Thyroid gland (tissue), 4 donors: ENCODE measurements at regions not wholly inside any gene's neighbourhood (a gene's known extent, or its start where the extent isn't known, plus 50 kb on each side); places are given as distances from the start of the nearest gene placed in this dataset.

Experiments
- DNase-seq, 2 donors: peaks; one replicate each; pipeline ENCODE4 v3.0.0-alpha.2; 2019
- H3K27ac ChIP-seq, 3 donors: fragments of 200-600 bp; sonication (generic); 1 replicate in 2 of 3; 2 replicates in 1 of 3; pipeline ENCODE4 v1.5.1; 2016 to 2019; ENCODE audit warnings: mild to moderate bottlenecking in 1 of 3, moderate library complexity in 1 of 3
- H3K27me3 ChIP-seq: fragments of 200-600 bp; sonication (generic); one replicate; pipeline ENCODE4 v1.5.1; 2019
- H3K36me3 ChIP-seq, 2 donors: fragments of 200-600 bp; sonication (generic); one replicate each; pipeline ENCODE4 v1.5.1; 2016 to 2019
- H3K4me1 ChIP-seq, 2 donors: fragments of 200-600 bp; sonication (generic); one replicate each; pipeline ENCODE4 v1.5.1; 2017 to 2019
- H3K4me3 ChIP-seq, 3 donors: fragments of 200-600 bp; sonication (generic); replicated peaks in 1 of 3; 1 replicate in 2 of 3; 2 replicates in 1 of 3; pipeline ENCODE4 v1.5.1; 2016; ENCODE audit warnings: mild to moderate bottlenecking in 1 of 3
- H3K9me3 ChIP-seq: fragments of 200-600 bp; sonication (generic); one replicate; pipeline ENCODE4 v1.5.1; 2017
- POLR2A ChIP-seq, 2 donors: fragments of 450-650 bp; IDR thresholded peaks; one replicate each; pipeline ENCODE4 v1.6.1; 2017; ENCODE audit warnings: antibody characterized with exemption in 2 of 2, mild to moderate bottlenecking in 2 of 2, moderate library complexity in 1 of 2
- WGBS, 2 donors: methylation state at CpG; one replicate each; pipeline ENCODE4 v1.1.5; 2017; 5-methylcytosine and 5-hydroxymethylcytosine counted together
- intact Hi-C: fragments of 100-400 bp; cut with DNase I; formaldehyde crosslinking; loops from one replicate; pipeline ENCODE4 v1.15.1; 2023
- TF ChIP-seq, protein P1 (sequence below), 6 experiments: fragments of 200-600 bp in 3 of 6; fragments of 450-650 bp in 3 of 6; sonication (generic) in 3 of 6; IDR thresholded peaks; one replicate each; pipeline ENCODE4 v1.5.1; 2016 to 2019; ENCODE audit warnings: antibody characterized with exemption in 6 of 6, mild to moderate bottlenecking in 2 of 6, inconsistent platforms in 1 of 6, moderate library complexity in 1 of 6

DNA sequence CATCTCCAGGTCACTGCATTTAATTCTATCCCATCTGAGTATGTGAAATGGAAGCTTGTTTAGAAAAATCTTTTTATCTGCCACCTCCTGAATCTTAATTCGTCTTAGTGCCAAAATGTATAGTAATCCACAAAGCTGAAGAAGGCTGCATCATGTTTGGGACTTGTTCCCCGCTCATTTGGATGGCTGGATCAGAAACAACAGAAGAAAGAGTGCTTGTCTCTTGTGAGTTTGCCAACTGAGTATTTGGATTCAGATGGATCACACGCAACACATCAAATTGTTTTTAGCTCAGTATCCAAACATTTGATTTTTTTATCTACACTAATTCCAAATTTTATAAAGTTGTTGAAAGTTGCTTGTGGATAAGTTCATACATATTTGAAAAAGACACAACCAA, 197.2 kb upstream of the PAPPA start:
- Histone ChIP-seq H3K9me3 (no peaks in the 10 kb centered on the region), H3K4me1 (no peaks in the 10 kb centered on the region), H3K27me3 (no peaks in the 10 kb centered on the region), H3K36me3 (no peaks in the 10 kb centered on the region), H3K4me3 (no peak overlapping the region), H3K27ac (no peak overlapping the region)
- TF ChIP-seq, protein P1, sequence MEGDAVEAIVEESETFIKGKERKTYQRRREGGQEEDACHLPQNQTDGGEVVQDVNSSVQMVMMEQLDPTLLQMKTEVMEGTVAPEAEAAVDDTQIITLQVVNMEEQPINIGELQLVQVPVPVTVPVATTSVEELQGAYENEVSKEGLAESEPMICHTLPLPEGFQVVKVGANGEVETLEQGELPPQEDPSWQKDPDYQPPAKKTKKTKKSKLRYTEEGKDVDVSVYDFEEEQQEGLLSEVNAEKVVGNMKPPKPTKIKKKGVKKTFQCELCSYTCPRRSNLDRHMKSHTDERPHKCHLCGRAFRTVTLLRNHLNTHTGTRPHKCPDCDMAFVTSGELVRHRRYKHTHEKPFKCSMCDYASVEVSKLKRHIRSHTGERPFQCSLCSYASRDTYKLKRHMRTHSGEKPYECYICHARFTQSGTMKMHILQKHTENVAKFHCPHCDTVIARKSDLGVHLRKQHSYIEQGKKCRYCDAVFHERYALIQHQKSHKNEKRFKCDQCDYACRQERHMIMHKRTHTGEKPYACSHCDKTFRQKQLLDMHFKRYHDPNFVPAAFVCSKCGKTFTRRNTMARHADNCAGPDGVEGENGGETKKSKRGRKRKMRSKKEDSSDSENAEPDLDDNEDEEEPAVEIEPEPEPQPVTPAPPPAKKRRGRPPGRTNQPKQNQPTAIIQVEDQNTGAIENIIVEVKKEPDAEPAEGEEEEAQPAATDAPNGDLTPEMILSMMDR (IDR thresholded peaks at IDR 0.05), result no peak
- 79% methylated on average over 3 of the region's 3 CpGs for WGBS, 2 donors
- DNase-seq, result no peak
- intact Hi-C loops, result no loop called here

DNA sequence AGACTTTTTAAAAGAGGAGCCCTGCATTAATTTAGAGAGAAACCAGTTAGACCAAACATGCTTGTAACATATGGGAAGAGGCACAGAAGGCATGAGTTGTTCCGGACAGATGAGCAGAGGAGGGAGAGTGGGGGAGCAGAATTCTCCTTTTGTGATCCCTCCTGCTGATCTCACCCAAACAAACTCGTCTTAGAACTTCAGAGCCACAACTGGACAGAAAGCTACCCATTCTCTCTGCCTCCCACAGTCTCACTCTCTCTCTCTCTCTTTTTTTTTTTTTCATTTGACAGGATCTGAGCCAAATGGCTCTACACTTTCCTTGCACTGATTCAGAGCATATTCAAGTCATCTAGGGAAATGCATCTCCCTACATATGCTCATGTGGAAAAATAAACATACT, 196.0 kb upstream of the PAPPA start:
- Histone ChIP-seq H3K9me3 (no peaks in the 10 kb centered on the region), H3K36me3 (no peaks in the 10 kb centered on the region), H3K27me3 (no peaks in the 10 kb centered on the region), H3K4me1 (no peaks in the 10 kb centered on the region), H3K4me3 (no peak overlapping the region), H3K27ac (no peak overlapping the region)
- TF ChIP-seq, protein P1 (IDR thresholded peaks at IDR 0.05), result no peak
- no peak for TF ChIP-seq POLR2A (IDR thresholded peaks at IDR 0.05)
- whole genome bisulfite sequencing, 2 donors, result 39 to 45% methylated on average over 2 of the region's 2 CpGs
- intact Hi-C loops, result no loop called here
- DNase-seq, result no peak

DNA sequence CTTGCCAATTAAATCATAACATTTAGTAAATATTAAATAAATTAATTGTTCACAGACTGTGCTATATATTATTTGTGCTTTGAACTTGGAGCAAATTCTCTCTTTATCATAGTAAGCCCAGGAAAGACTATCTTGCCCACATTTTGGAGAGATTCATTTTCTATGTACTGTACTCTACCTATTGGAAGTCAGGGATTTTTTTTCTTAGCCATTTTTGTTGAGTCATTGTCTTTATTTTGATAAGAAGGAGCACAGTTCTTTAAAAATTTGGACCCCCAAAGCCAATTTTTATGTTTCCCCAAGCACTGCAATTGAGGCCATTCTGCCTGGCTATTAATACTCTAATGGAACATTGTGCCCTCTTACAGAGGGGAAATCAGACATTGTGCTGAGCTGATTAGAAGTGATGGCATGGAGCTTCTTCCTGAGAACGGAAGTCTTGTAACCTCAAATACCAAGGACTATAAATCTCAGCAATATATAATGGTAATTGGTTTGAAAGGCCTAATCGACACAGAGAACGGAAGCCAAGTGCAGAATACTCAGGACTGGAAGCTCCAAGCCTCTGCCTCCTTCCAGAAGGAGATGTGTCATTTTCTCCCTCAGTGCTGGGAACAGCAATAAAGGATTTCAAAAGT, 188.8 kb upstream of the PAPPA start:
- WGBS, 2 donors, result 80% methylated on average over 3 of the region's 3 CpGs
- Histone ChIP-seq H3K27ac (no peak overlapping the region), H3K36me3 (no peaks in the 10 kb centered on the region), H3K4me3 (no peak overlapping the region), H3K4me1 (no peaks in the 10 kb centered on the region), H3K9me3 (no peaks in the 10 kb centered on the region), H3K27me3 (no peaks in the 10 kb centered on the region)
- intact Hi-C loops, result no loop called here
- no peak for DNase-seq
- TF ChIP-seq, protein P1 (IDR thresholded peaks at IDR 0.05), result no peak
- TF ChIP-seq POLR2A (IDR thresholded peaks at IDR 0.05), result no peak

DNA sequence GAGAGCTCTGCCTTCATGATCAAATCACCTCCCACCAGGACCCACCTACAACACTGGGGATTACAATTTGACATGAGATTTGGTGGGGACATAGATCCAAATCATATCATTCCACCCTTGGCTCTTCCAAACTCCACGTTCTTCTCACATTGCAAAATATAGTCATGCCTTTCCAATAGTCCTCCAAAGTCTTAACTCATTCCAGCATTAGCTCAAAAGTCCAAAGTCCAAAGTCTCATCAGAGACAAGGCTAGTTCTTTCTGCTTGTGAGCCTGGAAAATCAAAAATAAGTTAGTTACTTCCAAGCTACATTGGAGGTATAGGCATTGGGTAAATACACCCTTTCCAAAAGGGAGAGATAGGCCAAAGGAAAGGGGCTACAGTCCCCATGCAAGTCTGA, 186.9 kb upstream of the PAPPA start:
- DNase-seq, result no peak
- no peak for TF ChIP-seq POLR2A (IDR thresholded peaks at IDR 0.05)
- TF ChIP-seq, protein P1 (IDR thresholded peaks at IDR 0.05), result no peak
- no peak overlapping the region for H3K4me3 ChIP-seq
- H3K4me1 ChIP-seq, result no peaks in the 10 kb centered on the region
- intact Hi-C loops, result no loop called here
- no peaks in the 10 kb centered on the region for H3K9me3 ChIP-seq
- 57 to 76% methylated on average over 1 of the region's 1 CpG for WGBS, 2 donors
- no peaks in the 10 kb centered on the region for H3K36me3 ChIP-seq
- no peak overlapping the region for H3K27ac ChIP-seq
- no peaks in the 10 kb centered on the region for H3K27me3 ChIP-seq

DNA sequence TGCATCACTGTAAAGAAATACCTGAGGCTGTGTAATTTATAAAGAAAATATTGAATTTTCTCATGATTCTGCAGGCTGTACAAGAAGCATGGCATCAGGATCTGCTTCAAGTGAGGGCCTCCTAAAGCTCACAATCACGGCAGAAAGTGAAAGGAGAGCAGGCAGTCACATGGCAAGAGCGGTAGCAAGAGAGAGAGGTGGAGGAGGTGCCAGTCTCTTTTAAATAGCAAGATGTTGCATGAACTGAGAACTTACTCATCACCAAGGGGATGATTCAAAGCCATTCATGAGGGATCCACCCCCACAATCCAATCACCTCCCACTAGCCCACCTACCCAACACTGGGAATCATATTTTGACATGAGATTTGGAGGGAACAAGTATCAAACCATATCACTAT, 184.5 kb upstream of the PAPPA start:
- H3K4me1 ChIP-seq, result no peaks in the 10 kb centered on the region
- H3K36me3 ChIP-seq, result no peaks in the 10 kb centered on the region
- 65 to 74% methylated on average over 2 of the region's 2 CpGs for WGBS, 2 donors

More for the DNA sequence above, 184.5 kb upstream of the PAPPA start:
- intact Hi-C loops, result no loop called here
- H3K4me3 ChIP-seq, result no peak overlapping the region
- no peaks in the 10 kb centered on the region for H3K9me3 ChIP-seq
- TF ChIP-seq POLR2A (IDR thresholded peaks at IDR 0.05), result no peak
- TF ChIP-seq, protein P1 (IDR thresholded peaks at IDR 0.05), result no peak
- no peak overlapping the region for H3K27ac ChIP-seq
- no peaks in the 10 kb centered on the region for H3K27me3 ChIP-seq
- DNase-seq, result no peak
